HG02759 (cell line): ENCODE measurements at regions not wholly inside any gene's neighbourhood (a gene's known extent, or its start where the extent isn't known, plus 50 kb on each side); places are given as distances from the start of the nearest gene placed in this dataset.

Experiments
- ATAC-seq: cut with Tn5 transposase; IDR thresholded peaks from one replicate; pipeline ENCODE4 v1.9.1; 2021; ENCODE audit warnings: mild to moderate bottlenecking, moderate library complexity; ENCODE audit not compliant: unreplicated experiment

DNA sequence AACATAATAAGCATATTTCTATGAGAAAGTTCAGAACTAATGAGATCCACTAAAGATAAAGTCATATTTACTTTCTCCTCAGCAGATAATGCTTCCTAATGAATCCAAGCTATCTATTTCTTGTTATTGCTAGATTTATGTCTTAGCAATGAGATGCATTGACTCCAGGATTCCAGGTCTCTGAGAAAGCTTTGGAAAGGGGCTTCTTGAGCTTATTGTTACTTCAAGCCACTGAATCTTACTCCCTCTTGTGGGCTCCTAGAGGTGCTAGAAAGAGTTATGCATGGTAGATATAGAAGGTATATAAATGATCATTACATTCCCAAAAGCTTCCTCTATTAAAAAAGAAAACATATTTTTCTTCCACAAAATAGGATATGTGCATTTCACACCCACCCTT, 246.4 kb upstream of the ADAMTS5 start:
- no peak for ATAC-seq

DNA sequence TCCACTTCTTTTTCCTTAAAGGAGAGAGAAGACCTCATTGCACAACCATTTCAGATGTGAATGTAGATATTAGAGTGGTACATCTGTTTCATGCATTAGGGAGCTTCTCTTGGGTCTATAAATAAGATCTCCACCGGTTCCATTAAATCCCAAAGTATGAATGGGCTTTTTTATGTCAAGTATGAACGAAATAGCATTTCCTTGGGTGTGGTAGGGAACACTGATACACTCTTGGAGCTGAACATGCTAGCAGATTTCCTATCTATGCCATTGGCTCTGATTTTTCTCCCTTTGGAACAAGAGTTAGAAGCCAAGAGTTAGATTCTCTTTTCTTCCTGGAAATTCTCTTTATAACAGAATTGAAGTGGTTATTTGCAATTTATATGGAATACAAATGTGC, 245.6 kb upstream of the ADAMTS5 start:
- no peak for ATAC-seq

DNA sequence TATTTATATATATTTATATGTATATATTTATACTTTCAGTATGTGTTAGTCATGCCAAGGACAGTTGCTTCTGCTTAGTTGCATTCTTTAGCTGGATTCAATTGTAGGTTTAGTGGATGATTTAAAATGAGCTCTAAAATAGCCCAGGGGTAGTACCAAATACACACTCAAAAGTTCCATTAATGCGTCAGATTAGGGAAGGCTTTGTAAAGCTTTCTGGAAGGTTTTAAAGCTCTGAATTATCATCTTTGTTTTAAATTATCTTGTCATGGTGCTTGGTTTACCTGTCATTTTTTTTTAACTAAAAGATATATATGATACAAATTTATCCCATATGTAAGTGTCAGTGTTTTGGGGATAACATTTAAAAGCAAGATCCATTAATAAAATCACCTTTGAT, 242.7 kb upstream of the ADAMTS5 start:
- no peak for ATAC-seq

DNA sequence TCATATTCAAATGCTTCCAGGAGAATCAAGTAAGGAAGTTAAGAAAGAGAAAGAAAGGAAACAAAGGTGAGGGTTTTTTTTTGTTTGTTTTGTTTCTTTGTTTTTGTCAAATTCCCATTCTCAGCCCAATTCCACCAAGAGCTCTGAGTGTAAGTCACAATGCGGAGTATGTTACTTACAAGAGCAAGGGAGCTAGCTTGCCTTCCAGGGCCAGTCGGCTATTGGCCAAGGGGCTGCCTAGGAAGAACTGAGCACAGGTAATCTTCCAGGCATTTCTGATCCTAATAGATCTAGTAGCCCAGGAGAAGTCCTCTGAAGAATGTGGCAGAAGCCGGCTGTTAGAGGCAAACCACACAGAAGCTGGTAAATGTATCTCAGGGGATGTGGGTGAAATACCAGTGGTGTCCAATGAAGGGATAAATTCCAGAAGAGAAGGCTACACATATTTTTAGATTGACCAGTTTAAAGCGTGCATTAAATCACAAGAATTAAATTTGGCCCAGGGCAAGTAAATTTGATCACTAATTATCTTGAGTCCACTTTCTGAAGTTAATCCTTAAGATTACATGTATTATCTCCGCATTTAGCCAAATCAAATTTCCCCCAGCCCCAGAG, 239.6 kb upstream of the ADAMTS5 start:
- ATAC-seq: no peak

DNA sequence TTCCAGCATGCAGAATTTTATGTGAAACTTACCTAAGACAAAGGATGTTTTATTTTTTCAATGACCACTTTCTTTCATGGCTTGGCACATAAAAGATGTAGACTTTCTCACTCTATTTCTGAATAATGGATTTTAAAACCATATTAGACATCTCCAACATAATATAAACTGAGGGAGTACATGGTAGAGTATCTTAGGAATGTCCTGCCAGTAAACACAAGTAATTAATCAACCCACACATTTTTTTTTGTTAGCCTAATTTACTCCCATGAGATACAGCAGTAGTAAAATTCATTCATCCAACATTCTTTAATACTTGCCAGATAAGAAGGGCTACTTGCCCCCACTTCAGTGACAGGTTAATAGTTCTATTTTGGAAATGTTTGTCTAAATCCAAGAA, 235.4 kb upstream of the ADAMTS5 start:
- ATAC-seq: no peak

DNA sequence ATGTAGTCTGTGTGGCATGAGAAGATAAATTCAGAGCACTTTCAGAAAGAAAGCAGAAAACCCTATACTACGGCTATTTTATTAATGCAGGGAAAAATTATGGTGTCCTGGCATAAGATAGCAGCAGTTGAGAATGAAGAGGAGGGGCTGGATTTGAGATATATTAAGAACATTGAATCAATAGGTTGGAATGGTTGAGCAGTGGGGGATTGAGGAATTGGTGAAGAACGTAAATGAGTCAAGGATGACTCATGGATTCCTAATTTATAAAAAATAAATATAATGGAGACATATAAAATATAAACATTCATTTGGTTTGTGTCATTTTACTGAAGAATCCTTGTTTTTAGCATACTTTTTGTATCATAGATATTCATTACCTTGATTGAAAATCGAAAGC, 234.3 kb upstream of the ADAMTS5 start:
- no peak for ATAC-seq

DNA sequence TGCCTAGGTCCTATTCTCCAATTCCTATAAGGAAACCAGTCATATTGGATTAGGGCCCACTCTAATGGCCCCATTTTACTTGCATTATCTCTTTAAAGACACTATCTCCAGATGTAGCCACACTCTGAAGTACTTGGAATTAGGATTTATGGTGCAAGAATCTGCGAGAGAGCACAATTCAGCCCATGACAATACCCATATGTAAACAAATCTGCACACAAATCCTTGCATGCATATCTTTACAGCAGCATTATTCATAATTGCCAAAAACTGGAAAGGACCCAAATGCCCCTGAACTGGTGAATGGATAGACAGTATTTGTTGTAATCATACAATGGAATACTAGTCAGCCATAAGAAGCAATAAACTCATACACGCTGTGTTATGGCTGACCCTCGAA, 229.8 kb upstream of the ADAMTS5 start:
- no peak for ATAC-seq

DNA sequence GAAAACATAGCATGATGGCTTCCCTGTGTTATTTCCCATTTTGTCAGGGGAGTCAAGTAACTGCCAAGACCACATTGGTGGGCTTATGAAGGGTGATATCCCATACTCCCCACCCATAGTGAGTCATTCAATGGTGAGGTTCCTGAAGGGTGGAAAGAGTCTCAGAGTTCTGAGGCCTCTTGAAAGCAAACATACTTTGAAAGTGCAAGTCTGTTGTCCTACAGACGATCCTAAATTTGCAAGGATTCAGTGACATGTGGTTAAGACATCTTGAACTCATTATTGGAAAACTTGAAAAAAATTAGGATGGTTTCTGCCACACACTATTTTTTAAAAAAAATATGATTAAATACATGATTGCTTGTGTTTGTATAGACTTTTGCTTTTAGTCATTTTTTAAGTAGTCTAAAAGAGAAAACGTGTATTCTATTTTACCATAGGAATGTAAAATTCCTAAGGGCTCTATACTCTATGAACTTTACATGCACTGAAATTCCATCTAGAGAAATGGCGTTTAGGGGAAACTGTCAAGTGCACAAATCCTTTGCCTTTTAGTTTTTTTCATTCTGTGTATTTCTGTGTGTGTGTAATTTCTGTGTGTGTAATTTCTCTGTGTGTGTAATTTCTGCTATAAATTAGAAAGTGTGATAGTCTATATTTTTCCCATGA, 225.5 kb upstream of the ADAMTS5 start:
- ATAC-seq: no peak

DNA sequence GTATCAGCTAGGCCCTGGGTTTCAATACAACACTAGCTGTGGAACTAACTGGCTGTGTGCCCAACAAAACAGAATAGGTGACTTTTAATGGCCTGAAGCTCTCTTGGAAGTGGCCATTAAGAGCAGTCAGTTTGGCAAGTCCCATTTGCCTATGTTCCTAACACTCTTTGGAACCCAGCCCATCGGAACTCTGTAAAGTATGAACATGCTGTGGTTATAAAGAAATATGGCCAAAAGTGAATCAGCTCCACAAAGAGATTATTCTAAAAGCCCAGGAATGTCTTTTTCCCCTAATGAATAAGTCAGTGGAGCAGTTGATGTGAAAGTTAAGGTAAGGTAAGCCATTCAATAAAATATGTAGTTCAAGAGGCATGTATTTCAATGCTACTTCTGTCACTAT, 223.7 kb upstream of the ADAMTS5 start:
- no peak for ATAC-seq

DNA sequence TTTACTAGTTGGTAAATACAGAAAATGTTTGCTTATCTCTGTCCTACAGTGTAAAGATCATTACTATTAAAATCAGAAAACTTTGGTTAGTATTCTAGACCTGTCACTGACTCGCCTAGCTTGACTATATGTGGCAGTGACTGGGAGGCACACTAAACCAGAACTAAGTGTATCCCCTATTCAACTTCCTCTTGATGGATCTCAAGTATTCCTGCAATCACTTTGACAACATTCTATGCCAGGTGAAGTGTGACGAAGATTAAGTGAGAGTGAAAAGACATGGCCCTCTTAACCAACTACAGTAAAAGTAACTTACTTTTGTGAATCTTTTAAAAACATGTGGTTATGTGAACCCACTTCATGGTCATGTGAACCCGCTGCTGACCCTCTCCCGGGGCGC, 223.0 kb upstream of the ADAMTS5 start:
- no peak for ATAC-seq

DNA sequence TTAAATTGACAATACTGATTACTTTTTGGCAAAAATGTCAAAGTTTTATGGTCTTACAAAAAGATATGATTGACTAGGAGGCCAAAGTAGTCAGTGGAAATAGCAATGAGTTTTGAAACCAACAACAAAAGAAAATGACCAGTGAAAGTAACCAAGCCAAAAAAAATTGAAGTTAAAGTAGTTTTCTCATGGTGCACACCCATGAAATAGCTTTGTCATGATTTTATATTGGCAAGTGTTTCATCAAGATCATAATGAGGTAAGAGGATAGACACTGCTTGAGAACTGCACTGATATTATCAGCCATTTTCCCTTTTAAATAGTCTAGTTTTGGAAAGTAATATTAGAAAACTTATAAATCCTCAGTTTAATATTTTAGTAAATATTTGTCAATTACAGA, 206.2 kb upstream of the ADAMTS5 start:
- no peak for ATAC-seq

DNA sequence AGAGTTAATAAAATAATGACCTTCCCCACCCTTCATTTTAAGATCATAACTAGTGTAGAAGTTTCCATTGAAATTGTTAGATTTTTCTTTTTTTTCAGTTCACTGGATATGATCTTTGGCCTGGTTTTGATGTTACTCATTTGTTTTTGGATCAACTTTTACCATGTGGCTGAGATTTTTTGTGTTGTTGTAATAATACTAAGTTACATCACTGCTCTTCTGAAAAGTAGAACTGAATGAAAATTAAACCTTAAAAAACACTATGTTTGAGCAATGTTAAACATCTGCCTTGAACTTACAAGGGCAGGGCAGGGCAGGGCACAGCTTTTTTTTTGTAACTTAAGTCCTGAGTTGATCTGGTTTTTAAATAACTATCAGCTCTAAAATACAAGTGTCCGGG, 204.8 kb upstream of the ADAMTS5 start:
- no peak for ATAC-seq

DNA sequence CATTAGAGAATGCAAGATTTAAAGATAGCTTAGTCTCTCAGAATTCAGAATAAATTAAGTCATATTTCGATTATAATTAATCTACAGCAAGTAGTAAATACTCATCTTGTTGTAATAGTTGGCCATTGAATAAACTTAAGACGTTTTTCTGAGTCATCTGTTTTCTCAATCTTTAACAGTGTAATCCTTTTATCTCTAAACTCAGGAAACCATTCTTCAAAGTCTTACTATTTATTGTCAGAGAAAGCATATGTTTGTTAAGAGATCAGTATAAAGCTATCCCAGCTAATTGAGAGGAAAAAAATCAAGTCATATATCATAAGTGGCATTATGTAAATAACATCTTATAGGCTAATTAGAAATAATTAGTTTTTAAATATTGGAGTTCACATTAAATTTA, 201.2 kb upstream of the ADAMTS5 start:
- no peak for ATAC-seq

DNA sequence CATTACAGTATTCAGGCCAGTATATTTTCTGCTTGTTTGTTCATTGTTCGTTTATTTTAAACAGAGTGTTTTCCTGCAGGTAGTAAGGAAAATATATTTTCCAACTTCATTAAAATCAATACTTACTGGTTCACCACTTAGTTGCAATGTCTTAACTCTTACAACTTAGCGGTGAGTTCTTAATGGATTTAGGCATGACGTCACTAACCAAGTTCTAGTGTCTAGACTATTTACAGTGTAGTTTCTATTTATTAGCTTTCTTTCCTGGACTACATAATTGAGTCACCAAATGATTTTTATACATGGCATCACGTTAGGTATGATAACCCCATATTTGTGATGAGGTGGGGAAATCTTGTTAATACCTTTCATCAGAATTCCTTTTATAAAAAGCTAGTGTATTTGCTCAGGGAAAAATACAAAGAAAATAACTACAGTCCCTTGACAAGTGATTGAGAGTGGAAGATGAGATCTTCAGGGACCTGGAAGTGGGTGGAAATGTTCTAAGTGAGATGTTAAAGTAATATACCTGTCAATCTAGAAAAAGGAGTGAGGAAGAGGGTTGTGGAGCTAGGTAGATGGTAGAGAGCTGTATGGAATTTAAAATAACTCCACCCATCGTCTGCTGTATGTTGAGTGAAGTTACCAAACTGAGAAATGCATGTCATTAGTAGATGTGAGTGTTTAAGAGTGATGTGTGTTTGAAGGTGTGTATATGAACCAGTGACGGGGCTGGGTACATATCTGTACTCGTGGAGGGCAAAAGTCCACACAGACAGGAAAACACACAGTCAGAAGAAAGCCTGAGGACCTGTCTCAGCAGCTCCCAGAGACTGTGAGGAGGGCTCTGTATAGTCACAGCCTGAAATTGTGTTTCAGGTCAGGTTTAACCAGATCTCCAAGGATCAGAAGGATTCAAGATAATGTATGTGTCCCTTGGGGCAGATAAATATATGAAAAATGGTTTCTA, 197.6 kb upstream of the ADAMTS5 start:
- ATAC-seq: no peak

DNA sequence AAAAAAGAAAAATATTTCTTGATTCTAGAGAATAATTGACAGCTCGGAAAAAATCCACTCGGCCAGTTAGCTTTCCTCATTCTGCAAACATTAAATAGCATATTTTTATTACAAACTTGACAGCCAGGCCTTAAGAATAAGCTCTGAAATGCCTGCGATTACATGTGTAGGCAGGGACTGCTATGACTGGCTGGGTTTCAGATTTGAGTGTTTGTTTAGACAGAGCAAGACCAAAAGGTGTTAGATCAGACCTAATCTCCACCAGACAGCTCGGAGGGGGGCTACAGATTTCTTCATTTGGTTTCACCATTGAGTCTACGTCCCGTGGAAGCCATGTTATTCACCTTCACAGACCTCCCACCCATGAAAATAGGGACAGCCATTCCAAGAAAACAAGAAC, 192.1 kb upstream of the ADAMTS5 start:
- ATAC-seq: no peak

DNA sequence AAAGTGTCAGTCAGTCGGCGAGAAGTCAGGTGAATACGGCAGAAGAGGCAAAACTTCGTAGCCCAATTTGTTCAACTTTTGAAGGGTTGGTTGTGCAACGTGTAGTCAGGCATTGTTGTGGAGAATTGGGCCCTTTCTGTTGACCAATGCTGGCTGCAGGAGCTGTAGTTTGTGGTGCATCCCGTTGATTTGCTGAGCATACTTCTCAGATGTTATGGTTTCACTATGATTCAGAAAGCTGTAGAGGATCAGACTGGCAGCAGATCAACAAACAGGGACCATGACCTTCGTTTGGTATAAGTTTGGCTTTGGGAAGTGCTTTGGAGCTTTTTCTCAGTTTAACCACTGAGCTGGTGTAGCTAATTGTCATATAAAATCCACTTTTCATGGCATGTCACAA, 190.2 kb upstream of the ADAMTS5 start:
- ATAC-seq: no peak

DNA sequence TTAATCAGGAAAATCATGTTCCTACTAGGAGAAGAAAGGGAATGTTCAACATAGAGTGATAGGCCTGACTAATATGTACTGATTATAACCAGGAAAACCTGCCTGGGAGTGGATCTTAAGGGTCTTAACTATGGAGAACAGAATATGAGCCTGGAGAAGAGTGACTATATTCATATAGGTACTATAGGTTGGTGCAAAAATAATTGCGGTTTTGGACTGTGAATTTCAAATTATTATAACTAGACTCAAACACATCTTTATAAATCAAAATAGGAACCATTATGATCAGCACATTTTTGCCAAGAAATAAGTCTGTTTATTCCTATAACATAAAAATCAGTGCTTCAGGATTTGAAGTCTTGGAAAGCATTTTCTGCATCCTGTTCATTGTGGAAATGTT, 189.8 kb upstream of the ADAMTS5 start:
- ATAC-seq: no peak

DNA sequence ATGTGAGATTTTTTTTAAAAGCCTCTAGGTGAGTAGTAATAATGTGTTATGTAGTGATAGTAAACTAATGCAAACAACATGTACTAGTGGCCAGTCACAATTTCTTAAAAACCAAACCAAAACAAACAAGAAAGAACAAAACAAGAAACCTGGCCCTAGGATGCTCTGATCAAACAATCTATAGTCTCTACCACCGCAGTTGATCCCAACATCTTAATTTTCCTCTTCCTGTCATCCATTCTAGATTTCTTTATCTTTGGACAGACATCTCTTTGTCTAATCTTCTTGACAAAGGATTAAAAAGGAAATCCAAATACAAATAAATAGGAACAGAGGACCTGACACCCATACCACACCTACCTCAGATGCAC, 188.2 kb upstream of the ADAMTS5 start:
- ATAC-seq: no peak

DNA sequence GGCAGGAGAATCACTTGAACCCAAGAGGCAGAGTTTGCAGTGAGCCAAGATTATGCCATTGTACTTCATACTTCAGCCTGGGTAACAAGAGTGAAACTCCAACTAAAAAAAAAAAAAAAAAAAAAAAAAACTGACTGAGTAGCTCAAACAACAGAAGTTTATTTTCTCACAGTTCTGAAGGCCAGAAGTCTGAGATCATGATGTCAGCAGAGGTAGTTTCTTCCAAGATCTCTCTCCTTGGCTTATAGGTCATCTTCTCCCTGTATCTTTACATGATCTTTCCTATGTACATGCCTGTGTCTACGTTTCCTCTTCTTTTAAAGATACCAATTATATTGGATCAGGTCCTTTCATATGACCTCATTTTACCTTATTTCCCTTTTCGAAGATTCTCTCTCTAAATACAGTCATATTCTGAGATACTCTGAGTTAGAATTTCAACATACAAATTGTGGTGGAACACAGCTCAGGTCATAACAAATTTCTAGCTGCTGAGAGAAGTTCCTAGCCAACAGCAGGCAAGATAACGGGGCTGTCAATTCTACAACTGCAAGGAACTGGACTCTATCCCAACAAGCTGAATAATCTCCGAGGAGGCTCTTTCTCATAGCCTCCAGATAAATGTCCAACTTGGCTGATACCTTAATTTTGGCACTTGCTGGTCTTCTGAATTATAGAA, 187.7 kb upstream of the ADAMTS5 start:
- ATAC-seq: no peak

DNA sequence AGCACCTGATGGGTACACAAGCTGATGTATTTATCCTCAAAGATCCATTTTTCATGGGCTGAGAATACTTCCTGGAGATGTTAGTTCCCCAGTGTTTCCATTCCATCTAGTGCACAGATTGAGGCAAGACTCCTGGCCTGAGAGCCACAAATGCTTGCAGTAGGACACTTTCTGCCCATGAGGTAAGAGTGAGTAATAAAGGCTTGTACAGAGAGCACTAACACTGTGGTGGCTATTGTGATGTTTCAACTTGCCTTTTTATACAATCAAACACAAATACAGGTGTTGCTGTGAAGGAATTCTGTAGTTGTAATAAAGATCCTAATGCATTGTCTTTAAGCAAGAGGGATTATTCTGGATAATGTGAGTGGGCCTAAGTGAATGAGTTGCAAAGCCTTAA, 186.1 kb upstream of the ADAMTS5 start:
- ATAC-seq: no peak

DNA sequence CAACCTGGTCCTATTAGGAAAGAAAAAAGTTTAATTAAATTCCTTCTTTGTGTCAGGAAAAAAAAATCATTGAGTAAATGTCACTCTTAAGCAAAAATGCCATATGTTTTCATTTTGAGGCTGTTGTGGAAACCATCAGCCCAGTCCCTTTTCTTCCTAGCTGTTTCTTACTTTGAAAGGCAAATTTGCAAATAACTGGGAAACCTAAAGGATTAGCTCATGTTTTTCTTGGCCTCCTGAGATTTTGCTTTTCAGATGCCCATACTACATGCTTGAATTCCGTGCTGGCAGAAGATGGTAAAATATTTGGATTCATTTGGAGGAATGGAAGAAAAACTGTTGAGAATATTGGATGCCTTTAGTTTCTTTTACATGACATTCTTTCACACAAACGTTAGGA, 182.1 kb upstream of the ADAMTS5 start:
- no peak for ATAC-seq

DNA sequence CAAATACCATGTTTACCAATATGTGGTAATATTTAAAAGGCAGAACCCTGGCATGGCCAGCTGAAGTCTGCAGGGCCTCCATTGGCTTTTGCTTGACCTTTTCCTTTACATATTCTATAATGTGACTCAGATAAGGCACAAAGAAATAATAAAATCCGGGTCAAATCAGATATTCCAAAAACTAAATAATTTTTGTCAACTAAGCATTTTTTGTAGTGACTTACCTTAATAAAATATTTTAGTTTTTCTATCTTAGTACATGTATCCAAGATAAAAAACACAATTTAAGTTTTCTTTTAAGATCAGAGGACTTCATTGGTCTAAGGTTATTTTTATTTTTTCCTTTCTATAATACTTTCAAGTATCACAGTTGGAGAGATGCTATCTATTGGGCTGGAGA, 179.4 kb upstream of the ADAMTS5 start:
- ATAC-seq: no peak
